Activated CD4-positive, alpha-beta memory T cell treated with anti-CD3 and anti-CD28 coated beads for 36 hours (primary cell): ENCODE measurements at regions not wholly inside any gene's neighbourhood (a gene's known extent, or its start where the extent isn't known, plus 50 kb on each side); places are given as distances from the start of the nearest gene placed in this dataset.

Source experiments
- CTCF ChIA-PET: fragments of 350-600 bp; sonication (Branson Sonifier 250); formaldehyde crosslinking; loops from one replicate; lab custom pipeline; 2021; ENCODE audit warnings: antibody characterized with exemption, inconsistent platforms; lab: Charles Lee
- POLR2A ChIA-PET: fragments of 350-600 bp; sonication (Branson Sonifier 250); formaldehyde crosslinking; loops from one replicate; lab custom pipeline; 2021; ENCODE audit warnings: antibody characterized with exemption; lab: Charles Lee
- DNase-seq: peaks from one replicate; pipeline ENCODE4 v3.0.0-alpha.2; 2020
- H3K27ac Mint-ChIP-seq: one replicate; pipeline ENCODE4 v1.8.0; 2021; ENCODE audit warnings: mixed read lengths
- H3K27me3 Mint-ChIP-seq: one replicate; pipeline ENCODE4 v1.8.0; 2021; ENCODE audit warnings: mixed read lengths
- H3K36me3 Mint-ChIP-seq: one replicate; pipeline ENCODE4 v1.8.0; 2021; ENCODE audit warnings: mixed read lengths
- H3K4me1 Mint-ChIP-seq: one replicate; pipeline ENCODE4 v1.8.0; 2021; ENCODE audit warnings: low read depth, mixed read lengths
- H3K4me3 Mint-ChIP-seq: one replicate; pipeline ENCODE4 v1.8.0; 2021; ENCODE audit warnings: mild to moderate bottlenecking, mixed read lengths
- H3K9me3 Mint-ChIP-seq: one replicate; pipeline ENCODE4 v1.8.0; 2021; ENCODE audit warnings: mixed read lengths
- intact Hi-C: fragments of 100-400 bp; cut with micrococcal nuclease; formaldehyde crosslinking; loops from one replicate; pipeline ENCODE4 v1.15.1; 2023

DNA sequence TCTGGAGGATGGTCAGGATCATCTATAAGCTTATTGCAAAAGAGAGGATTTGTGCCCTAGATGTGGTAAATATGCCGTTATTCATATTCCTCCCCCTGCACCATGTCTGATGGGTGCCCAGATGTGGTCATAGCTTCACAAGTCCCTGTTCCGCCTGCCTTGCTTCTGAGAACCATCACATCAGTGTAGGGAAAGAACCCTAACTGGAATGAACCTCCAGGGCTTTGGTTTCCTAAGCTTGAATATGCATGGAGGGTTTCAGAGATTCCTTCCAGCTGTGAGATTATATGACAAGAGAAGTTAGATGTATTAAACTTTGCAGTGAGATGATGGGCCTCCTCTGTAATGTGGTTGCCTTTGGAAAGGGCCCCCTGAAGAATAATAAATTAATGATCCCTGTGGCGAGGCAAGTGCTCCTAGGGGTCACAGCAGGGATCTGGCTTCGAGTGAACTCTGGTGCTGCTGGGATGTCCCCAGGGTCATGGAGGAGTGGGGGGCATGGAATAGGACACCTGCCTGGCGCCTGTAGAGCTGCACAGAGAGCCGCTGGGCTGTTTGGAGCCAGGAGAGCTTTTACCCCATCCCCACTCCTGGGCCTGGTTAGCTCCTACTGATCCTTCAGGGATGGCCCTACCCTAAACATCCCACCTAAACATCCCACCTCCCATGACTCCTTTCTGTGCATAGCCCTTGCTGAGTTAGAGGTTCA, 56.0 kb upstream of the IRS2 start:
- Mint-ChIP-seq H3K4me1 (peaks cover 8% of the 10 kb centered on the region), H3K9me3 (no peaks in the 10 kb centered on the region), H3K27me3 (peaks cover 27% of the 10 kb centered on the region), H3K4me3 (no peak overlapping the region), H3K36me3 (no peaks in the 10 kb centered on the region), H3K27ac (no peak overlapping the region)
- intact Hi-C loops = loop anchor here (5.0 kb wide), 1 partner anchor 65 kb away; no protein-coding TSS in a partner anchor
- no peak for DNase-seq
- ChIA-PET POLR2A (no interaction called here), CTCF (no interaction called here)

DNA sequence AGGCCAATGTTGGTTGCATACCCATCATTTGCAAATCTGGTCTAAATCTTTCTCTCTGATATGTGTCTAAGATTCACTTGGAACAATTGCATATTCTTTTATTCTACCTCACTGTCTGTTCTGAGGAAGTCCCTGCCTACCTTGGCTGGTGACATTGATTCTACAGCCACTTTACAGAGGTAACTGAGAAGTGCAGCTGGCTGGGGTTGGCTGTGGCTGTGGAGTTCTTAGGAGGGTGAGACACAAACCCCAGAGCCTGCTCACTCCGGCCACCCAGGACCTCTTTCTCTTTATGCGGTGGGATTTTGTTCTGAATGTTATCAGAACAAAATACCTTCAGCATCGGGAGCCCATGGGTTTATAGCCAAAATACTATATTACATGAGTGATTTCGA, 54.5 kb upstream of the IRS2 start:
- Mint-ChIP-seq H3K4me1 (peaks cover 8% of the 10 kb centered on the region), H3K9me3 (no peaks in the 10 kb centered on the region), H3K4me3 (no peak overlapping the region), H3K27ac (no peak overlapping the region), H3K27me3 (peaks cover 23% of the 10 kb centered on the region), H3K36me3 (no peaks in the 10 kb centered on the region)
- no peak for DNase-seq
- POLR2A ChIA-PET = no interaction called here
- CTCF ChIA-PET = no interaction called here
- intact Hi-C loops = loop anchor here (5.0 kb wide), 1 partner anchor 64 kb away; no protein-coding TSS in a partner anchor

DNA sequence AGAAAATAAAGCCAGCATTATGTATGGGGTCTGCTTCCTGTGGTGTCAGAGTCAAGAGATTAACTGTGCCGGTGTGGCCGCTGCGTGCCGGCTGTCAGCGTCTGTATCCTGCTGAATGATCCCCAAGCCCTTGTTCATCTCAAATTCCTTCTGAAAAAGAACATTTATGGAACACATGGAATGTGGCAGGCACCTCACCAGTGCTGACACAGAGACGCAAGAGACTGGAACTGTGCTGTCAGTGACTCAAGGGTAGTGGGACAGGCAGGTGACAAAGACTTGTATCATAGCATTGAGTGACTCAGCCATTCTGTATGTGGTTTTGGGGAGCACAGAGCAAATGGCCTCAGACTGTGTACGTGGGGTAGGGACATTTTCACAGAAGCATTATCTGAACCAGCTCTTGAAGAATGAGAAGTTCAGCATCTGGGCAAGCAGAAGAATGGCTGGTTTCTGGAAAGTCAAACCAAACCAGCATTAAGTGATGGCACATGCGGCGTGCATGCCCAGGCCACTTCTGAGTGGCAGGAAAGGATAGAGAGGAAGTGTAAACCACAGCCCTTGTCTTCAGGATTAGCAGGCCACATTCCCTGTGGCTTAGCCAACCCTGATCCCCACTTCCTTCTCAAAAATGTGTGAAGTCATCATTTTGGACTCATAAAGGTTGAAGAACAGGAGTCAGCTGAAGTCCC, 54.0 kb upstream of the IRS2 start:
- H3K27ac Mint-ChIP-seq = peak overlapping the region; percentile 40
- H3K27me3 Mint-ChIP-seq = peaks cover 27% of the 10 kb centered on the region
- POLR2A ChIA-PET = no interaction called here
- DNase-seq = peak; percentile 53
- no peaks in the 10 kb centered on the region for H3K9me3 Mint-ChIP-seq
- CTCF ChIA-PET = interaction anchor here (0.7 kb wide), 1 partner anchor 170 kb away, joined by 3 read pairs; no protein-coding TSS in a partner anchor
- H3K4me1 Mint-ChIP-seq = peaks cover 8% of the 10 kb centered on the region
- H3K36me3 Mint-ChIP-seq = no peaks in the 10 kb centered on the region
- intact Hi-C loops = loop anchor here (5.0 kb wide), 1 partner anchor 63 kb away; no protein-coding TSS in a partner anchor
- no peak overlapping the region for H3K4me3 Mint-ChIP-seq

DNA sequence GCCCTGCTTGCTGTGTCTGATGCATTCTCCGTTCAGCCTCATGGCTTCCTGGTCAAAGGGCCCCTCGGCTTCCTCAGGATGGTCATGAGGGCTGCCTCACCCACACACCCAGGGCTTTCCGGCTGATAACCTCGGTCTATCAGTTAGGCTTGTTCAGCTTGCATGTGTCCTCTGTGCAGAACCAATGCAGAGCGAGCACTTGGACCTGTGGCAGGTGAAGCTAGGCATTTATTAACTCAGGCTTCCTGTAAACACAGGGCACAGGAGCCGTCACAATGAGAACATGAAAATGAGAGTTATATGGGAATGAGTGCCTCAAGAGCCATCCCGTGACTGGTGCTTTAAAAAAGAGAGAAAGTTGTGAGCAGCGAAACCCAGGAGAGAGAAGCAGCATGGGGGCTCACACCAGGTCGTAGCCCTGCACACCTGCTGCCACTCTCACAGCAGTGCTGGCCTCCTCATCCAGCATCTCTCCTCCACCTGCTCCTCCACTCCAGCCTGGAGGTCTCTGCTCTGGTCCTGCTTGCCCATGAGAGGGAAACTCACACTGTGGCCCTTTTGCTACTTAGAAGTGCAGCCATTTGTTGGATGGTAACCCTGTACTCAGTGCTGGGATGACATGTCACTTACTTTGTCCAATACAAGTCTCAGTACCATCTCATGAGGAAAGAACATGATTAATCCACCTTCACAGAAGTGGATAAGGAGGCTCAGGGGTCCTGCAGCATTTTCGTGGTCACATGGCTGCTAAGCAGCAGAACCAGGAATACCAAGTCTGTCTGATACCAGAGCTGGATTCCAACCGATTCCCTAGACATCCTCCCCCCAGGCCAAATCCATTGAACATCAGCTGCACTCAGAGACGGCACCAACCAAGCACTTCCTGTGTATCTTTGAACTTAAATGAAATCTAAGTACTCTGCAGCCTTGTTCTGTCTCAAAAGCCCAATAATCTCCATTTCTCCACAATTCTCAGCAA, 50.5 kb upstream of the IRS2 start:
- POLR2A ChIA-PET = no interaction called here
- no peak for DNase-seq
- intact Hi-C loops = no loop called here
- no peaks in the 10 kb centered on the region for H3K9me3 Mint-ChIP-seq
- peaks cover 33% of the 10 kb centered on the region for H3K27me3 Mint-ChIP-seq
- peaks cover 8% of the 10 kb centered on the region for H3K4me1 Mint-ChIP-seq
- H3K4me3 Mint-ChIP-seq = no peak overlapping the region
- H3K36me3 Mint-ChIP-seq = no peaks in the 10 kb centered on the region
- CTCF ChIA-PET = no interaction called here
- no peak overlapping the region for H3K27ac Mint-ChIP-seq
